ENCODE measurements at regions not wholly inside any gene's neighbourhood (a gene's known extent, or its start where the extent isn't known, plus 50 kb on each side); places are given as distances from the start of the nearest gene placed in this dataset.

DNA sequence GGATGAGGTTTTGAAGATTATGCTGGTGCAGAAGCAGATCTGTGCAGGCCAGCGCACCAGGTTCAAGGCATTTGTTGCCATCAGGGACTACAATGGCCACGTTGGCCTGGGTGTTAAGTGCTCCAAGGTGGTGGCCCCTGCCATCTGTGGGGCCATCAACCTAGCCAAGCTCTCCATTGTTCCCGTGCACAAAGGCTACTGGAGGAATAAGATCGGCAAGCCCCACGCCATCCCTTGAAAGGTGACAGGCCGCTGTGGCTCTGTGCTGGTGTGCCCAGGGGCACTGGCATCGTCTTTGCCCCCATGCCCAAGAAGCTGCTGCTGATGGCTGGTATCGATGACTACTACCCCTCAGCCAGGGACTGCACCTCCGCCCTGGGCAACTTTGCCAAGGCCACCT, 142.5 kb downstream of the SPATA31D1 start:
- H3K9me3 ChIP-seq (ENCODE audit: control extremely low read depth in 1 of 3, control insufficient read depth in 2 of 3, insufficient read depth in 1 of 3, low read length in 2 of 3) = peaks cover 1 to 14% (median 10%) of the 10 kb centered on the region in 3 donors
- POLR2A ChIA-PET = no interaction called here
- Mint-ChIP-seq H3K4me1 (peaks cover 56% of the 10 kb centered on the region), H3K27me3 (no peaks in the 10 kb centered on the region), H3K9me3 (ENCODE audit: insufficient read depth) (no peaks in the 10 kb centered on the region), H3K27ac (no peak overlapping the region), H3K4me3 (no peak overlapping the region)
- DNase-seq = no peak
- TF ChIP-seq EZH2 (IDR thresholded peaks at IDR 0.05; ENCODE audit: borderline replicate concordance, insufficient read depth, low read depth, low read length, poor library complexity, severe bottlenecking) (no peak), CTCF (IDR thresholded peaks at IDR 0.05) (no peak)
- intact Hi-C loops (cut with micrococcal nuclease) = no loop called here
- H3K4me2 ChIP-seq (replicated peaks; ENCODE audit: low read depth, low read length, poor library complexity, severe bottlenecking) = no peak overlapping the region
- no peaks in the 10 kb centered on the region for H4K20me1 ChIP-seq (ENCODE audit: control insufficient read depth, insufficient read depth, low read length, poor library complexity, severe bottlenecking)
- ATAC-seq (ENCODE audit: low read depth) = no peak
- CTCF ChIA-PET = no interaction called here
- no peaks in the 10 kb centered on the region for H3K27me3 ChIP-seq (replicated peaks in 1 of 4; ENCODE audit: control extremely low read depth in 1 of 4, control insufficient read depth in 3 of 4, insufficient read depth in 4 of 4, low read length in 3 of 4)
- WGBS (ENCODE audit: insufficient coverage) = 95% methylated on average over 9 of the region's 9 CpGs
- H3K4me1 ChIP-seq (ENCODE audit: control insufficient read depth in 2 of 2, insufficient read depth in 2 of 2, low read length in 2 of 2) = peaks cover 44 to 52% of the 10 kb centered on the region in 2 donors
- no peaks in the 10 kb centered on the region for H3K79me2 ChIP-seq (ENCODE audit: control insufficient read depth, insufficient read depth, low read length)
- H3K27ac ChIP-seq (ENCODE audit: low read length in 2 of 2) = peak overlapping the region in 1 of 2 donors; percentile 55
- no peak overlapping the region for H3K9ac ChIP-seq (ENCODE audit: low read length)
- no peak overlapping the region for H3K4me3 ChIP-seq (ENCODE audit: control extremely low read depth in 1 of 5, extremely low read depth in 1 of 5, insufficient read depth in 1 of 5, low read depth in 2 of 5, low read length in 4 of 5)
- no peak overlapping the region for H2AFZ ChIP-seq (ENCODE audit: insufficient read depth, low read depth, low read length, poor library complexity, severe bottlenecking)
- H3K36me3 ChIP-seq (replicated peaks in 1 of 2; ENCODE audit: control extremely low read depth in 1 of 2, control insufficient read depth in 1 of 2, extremely low read depth in 1 of 2, insufficient read depth in 2 of 2, low read length in 1 of 2) = no peaks in the 10 kb centered on the region

DNA sequence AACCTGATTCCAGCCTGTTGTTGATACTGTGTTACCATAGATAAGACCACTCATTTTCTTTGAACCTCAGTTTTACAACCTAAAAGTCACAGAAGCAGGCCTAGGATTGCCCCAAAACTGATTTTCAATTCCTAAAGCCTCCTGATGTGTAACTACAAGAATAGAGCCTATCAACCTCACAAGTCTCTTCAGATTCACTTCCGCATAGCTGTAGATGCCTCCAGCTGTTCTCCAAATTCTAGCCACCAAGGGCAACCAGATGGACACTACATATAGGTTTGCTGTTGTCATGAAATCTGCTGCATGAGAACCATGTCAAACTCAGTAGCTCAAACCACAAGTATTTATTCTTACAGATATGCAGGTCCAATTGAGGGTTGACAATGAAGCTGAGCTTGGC, 143.5 kb downstream of the SPATA31D1 start:
- Mint-ChIP-seq H3K27me3 (no peaks in the 10 kb centered on the region), H3K27ac (peak overlapping the region; percentile 33), H3K4me1 (peaks cover 49% of the 10 kb centered on the region), H3K4me3 (no peak overlapping the region), H3K9me3 (ENCODE audit: insufficient read depth) (no peaks in the 10 kb centered on the region)
- 88% methylated on average over 1 of the region's 1 CpG for WGBS (ENCODE audit: insufficient coverage)
- DNase-seq (peak; percentile 42), ATAC-seq (ENCODE audit: low read depth) (no peak)
- Histone ChIP-seq H4K20me1 (ENCODE audit: control insufficient read depth, insufficient read depth, low read length, poor library complexity, severe bottlenecking) (no peaks in the 10 kb centered on the region), H3K4me1 (ENCODE audit: control insufficient read depth in 2 of 2, insufficient read depth in 2 of 2, low read length in 2 of 2) (peaks cover 35 to 44% of the 10 kb centered on the region in 2 donors), H3K27me3 (replicated peaks in 1 of 4; ENCODE audit: control extremely low read depth in 1 of 4, control insufficient read depth in 3 of 4, insufficient read depth in 4 of 4, low read length in 3 of 4) (no peaks in the 10 kb centered on the region), H3K9ac (ENCODE audit: low read length) (no peak overlapping the region), H3K4me3 (ENCODE audit: control extremely low read depth in 1 of 5, extremely low read depth in 1 of 5, insufficient read depth in 1 of 5, low read depth in 2 of 5, low read length in 4 of 5) (no peak overlapping the region), H3K4me2 (replicated peaks; ENCODE audit: low read depth, low read length, poor library complexity, severe bottlenecking) (no peak overlapping the region), H3K36me3 (replicated peaks in 1 of 2; ENCODE audit: control extremely low read depth in 1 of 2, control insufficient read depth in 1 of 2, extremely low read depth in 1 of 2, insufficient read depth in 2 of 2, low read length in 1 of 2) (no peaks in the 10 kb centered on the region), H3K9me3 (ENCODE audit: control extremely low read depth in 1 of 3, control insufficient read depth in 2 of 3, insufficient read depth in 1 of 3, low read length in 2 of 3) (peaks cover 3 to 14% (median 11%) of the 10 kb centered on the region in 3 donors), H2AFZ (ENCODE audit: insufficient read depth, low read depth, low read length, poor library complexity, severe bottlenecking) (peak overlapping the region; percentile 16), H3K79me2 (ENCODE audit: control insufficient read depth, insufficient read depth, low read length) (no peaks in the 10 kb centered on the region), H3K27ac (ENCODE audit: low read length in 2 of 2) (peak overlapping the region; percentile 40 to 55)
- intact Hi-C loops (cut with micrococcal nuclease) = no loop called here
- CTCF ChIA-PET = no interaction called here
- POLR2A ChIA-PET = no interaction called here
- no peak for TF ChIP-seq EZH2 (IDR thresholded peaks at IDR 0.05; ENCODE audit: borderline replicate concordance, insufficient read depth, low read depth, low read length, poor library complexity, severe bottlenecking)
- no peak for TF ChIP-seq CTCF (IDR thresholded peaks at IDR 0.05)
